ENCODE measurements at regions not wholly inside any gene's neighbourhood (a gene's known extent, or its start where the extent isn't known, plus 50 kb on each side); places are given as distances from the start of the nearest gene placed in this dataset.
A peak's percentile ranks its signal among the peaks of the same experiment; 100 is the strongest.

DNA sequence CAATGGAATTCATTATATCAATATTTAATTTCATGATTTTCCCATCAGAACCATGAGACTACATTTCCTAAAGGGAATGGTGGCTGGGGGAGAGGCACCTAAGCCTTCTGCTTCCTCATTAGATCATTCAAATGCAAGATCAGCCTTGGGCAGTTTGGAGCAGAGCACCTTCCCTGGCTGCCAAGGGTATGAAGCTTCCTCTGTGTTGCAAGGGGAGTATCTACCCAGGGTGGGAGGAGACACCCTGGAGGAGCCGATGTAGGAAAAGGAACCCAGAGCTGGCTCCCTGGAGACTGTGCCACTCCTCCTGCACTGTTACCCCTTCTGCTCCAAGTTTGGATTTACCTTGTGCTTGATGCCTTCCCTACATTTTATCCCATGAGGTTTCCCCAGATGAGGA, 299.7 kb upstream of the PRDM1 start:
- DNase-seq, result no peak

GRCh38 chr6:105785066-105785811, 300.9 kb upstream of the PRDM1 start:
- peak; percentile 49 for DNase-seq

DNA sequence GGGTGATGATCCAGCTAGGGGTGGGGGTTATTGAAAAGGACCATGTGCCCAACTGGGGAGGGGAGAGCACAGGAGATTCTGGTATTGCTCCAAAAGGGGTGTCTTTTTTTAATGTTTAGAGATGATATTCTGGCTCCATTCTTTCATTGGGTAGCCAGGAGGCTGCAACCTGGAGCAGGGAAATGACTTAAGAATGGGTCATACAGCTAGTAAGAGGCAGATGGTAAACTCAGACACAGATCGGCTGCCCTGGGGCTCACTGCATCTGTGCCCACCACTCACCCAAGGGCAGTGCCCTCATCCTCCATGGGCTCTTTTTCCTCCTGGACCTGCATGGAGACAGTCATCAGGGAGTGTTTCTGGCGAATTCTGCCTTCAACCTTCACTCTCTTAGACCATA, 302.0 kb upstream of the PRDM1 start:
- DNase-seq, result no peak

DNA sequence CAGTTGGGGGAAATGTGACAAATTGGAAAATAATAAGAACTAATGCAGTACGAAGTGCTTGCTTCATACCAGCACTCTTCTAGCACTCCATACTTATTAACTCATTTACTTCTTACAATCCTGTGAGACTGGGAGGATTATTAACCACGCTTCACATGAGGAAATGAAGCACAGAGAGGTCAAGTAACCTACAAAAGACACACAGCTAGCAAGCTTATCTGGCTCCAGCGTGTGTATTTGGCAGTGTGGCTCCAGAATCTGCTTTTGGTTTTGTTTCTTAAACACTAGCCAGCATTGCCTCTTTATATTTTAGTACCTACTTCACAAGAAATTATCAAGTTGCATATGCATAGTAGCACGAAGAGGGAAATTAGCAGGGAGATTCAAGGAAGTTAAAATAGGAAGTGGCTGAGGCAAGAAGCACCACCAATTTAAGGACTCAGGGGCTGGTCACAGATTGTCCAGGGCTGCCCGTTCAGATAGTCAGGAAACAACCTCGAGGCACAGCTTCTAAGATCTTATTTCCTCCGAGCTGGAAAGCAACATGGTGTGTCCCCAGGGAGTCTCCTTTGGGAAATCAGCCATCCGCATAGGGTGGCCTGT, 302.7 kb upstream of the PRDM1 start:
- DNase-seq, result no peak

DNA sequence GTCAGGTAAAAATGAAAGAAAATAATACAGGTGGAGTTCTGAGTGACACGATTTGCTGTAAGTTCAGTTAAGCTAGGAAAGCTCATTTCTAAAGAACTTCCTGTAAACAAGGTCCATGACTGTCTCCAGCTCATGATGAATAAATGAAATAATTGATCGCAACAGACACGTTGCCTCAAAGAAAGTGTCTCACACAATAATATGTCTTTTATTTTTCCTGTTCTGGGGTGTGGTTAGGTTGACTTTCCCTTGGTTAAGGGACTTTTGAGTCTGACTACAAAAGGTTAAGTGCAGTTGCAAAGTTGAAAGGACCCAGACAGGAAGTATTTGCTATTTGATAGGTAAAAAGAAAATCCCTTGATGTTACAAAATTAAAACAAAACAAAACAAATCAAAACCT, 304.2 kb upstream of the PRDM1 start:
- DNase-seq, result no peak

DNA sequence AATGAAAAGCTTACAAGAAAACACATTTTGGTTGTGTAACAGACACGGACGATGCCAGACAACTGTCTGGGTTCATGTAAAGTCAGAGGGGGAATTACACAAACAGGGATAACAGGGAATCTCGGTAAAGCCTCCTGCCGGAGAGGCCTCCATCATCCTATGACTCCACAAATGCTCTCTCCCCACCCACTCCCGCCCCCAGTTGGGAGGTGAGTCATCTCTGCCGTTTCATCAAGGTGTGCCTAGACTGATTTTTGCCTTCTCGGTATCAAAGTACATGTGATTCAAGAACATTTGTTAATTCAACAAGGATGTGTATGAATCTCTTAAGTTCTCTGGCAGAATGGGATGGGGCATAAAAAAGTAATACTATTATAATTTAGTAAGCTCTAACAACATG, 304.9 kb upstream of the PRDM1 start:
- DNase-seq, result no peak

DNA sequence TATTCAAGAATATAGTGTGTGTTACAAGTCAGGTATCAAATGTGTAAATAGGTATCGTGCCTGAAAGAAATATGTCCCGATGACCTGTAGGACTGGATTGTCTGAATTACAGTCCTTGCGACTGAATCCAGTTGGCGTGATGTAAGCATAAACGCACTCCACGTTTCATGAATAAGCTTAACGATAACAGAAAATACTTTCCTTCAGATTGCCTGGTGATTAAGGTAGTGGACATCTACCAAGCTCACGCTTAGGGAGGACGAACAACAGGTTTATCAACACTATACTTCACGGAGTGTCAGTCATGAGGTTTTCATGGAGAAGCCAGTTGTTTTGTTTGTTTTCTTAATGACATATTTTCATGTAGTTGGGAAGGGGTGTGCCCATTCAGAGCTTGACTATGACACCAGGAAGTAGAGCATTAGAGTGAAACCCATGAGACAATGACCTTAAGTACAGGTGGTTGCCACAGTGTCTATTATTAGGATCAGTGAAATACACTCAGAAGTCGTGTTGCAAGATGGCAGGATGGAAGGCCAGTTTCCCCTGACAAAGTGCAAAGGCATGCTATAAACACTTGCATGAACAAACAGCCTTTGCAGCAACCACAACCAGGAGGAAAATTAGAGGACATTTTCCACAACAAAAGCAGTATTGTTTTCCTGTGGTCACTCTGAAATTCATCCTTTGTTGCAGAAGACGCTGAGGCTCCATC, 305.8 kb upstream of the PRDM1 start:
- no peak for DNase-seq

GRCh38 chr6:105779110-105779509, 307.0 kb upstream of the PRDM1 start:
- peak; percentile 19 for DNase-seq

DNA sequence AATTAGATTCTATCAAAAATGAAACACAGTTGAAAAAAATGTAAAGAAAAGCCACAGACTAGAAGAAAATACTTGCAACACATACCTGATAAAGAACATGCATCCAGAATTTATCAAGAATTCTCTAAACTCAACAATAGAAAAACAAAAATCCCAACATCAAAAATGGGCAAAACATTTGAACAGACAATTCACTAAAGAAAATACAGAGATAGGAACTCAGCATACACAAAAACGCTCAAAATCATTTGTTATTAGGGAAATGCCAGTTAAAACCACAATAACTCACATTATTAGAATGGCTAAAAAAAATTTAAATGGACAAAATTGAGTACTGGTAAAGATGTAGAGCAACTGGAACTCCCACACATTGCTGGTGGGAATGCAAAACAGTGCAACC, 311.0 kb upstream of the PRDM1 start:
- no peak for DNase-seq

GRCh38 chr6:105774247-105774646, 311.9 kb upstream of the PRDM1 start:
- DNase-seq, result no peak

DNA sequence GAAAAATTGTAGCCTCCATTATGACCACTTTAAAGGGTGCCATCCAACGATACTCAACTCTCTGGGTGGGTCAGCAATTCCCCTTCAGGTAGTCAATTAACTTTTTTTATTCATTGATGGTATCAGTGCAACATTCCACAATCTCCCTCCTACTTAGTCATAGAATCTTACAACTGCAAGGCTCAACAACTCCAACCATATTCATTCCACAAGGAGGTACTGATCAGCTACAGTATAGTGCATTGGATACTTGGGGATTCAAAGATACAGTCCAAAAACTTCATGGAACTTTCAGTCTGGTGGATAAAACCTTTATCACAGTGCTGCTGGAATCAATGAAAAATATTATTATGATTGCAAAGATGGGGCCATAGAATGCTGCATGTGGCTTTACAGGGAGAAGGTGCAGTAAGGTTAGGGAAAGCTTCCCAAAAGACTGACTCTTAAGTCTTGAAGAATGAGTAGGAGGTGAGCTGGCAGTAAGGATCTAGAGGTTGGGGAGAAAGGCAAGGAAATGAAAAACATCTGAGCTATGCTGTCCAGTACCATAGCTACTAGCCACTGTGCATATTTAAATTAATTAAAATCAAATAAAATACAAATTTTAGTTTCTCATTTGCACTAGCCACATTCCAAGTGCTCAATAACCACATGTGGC, 314.7 kb upstream of the PRDM1 start:
- no peak for DNase-seq

- DNase-seq, result no peak
Observed at GRCh38 chr6:105769987-105770386, 316.1 kb upstream of the PRDM1 start.

GRCh38 chr6:105769197-105769596, 316.9 kb upstream of the PRDM1 start:
- DNase-seq, result no peak

- DNase-seq, result no peak
Observed at GRCh38 chr6:105767541-105767940, 318.6 kb upstream of the PRDM1 start.

DNA sequence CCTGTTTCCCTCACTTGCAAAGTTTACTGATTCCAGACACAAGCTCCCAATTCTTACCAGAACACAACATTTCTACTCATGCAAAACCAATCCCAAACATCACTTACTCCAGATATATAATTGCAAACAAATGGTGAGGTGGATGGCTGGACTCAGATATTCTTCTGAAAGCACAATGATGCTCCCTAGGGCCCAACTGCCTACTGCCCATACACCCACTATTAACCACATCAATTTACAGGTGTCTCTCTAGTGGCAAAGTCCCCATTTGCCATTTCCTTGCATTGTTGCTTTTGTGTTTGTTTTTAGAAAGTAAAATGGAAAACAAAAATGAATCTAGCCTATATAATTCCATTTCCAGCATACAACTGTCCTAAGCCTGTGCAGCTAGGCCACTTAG, 320.9 kb upstream of the PRDM1 start:
- DNase-seq, result no peak

GRCh38 chr6:105764315-105764714, 321.8 kb upstream of the PRDM1 start:
- DNase-seq, result no peak

DNA sequence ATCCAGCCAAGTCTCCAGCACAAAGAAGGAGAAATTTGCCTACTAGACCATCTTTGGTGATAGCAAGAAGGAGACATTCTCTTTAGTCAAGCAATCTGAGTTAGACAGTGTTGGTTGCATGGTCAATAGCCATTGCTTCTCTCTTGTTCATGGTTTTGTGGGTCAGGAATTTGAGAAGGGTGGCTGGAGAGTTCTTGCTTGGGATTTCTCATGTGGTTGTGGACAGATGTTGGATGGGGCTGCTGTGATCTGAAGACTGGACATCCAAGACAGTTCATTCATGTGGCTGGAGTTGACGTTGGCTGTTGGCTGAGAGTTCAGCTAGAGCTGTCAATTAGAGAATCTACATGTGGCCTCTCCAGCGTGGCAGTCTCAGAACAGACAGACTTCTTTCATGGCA, 322.3 kb upstream of the PRDM1 start:
- DNase-seq, result no peak

GRCh38 chr6:105760746-105761145, 325.4 kb upstream of the PRDM1 start:
- DNase-seq, result no peak

GRCh38 chr6:105759946-105760345, 326.2 kb upstream of the PRDM1 start:
- no peak for DNase-seq

- no peak for DNase-seq
Observed at GRCh38 chr6:105759015-105759414, 327.1 kb upstream of the PRDM1 start.

GRCh38 chr6:105757512-105758200, 328.5 kb upstream of the PRDM1 start:
- no peak for DNase-seq

DNA sequence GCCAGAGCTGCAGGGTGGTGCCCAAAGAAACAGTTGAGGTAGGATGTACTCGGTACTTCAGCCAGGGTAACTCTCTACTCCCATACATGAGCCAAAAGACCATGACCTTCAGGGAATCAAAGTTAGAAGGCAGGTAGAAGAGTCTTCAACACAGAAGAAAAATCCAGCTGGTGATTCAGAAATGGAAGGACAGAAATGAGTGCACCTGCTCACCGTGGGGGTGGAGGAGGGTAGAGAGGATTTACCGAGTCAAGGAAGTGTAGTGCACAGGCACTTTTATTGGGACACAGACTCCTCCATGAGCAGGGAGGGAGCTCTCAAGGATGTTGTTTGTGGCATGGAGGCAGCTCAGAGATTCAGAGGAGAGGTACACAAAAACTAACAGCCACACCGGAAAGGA, 330.3 kb upstream of the PRDM1 start:
- no peak for DNase-seq

GRCh38 chr6:105753620-105754211, 332.4 kb upstream of the PRDM1 start:
- DNase-seq, result no peak

All from hematopoietic multipotent progenitor cell treated with erythropoietin and hydrocortisone succinate and interleukin-3 and kit ligand, for 6 days (in vitro differentiated cells).